Cardiac muscle cell (in vitro differentiated cells and primary cell): ENCODE measurements at regions not wholly inside any gene's neighbourhood (a gene's known extent, or its start where the extent isn't known, plus 50 kb on each side); places are given as distances from the start of the nearest gene placed in this dataset.
A peak's percentile ranks its signal among the peaks of the same experiment; 100 is the strongest.
"Not testable (repeated sequence)": the region's sequence is repeated elsewhere in the genome, so short reads cannot be mapped to it uniquely, and the experiment has no call there.

Source experiments
- DNase-seq, 2 donors: peaks; one replicate each; pipeline versions ENCODE4 v3.0.0 to v3.0.0-alpha.2; 2010 to 2017; ENCODE audit warnings: low read depth in 1 of 2, low spot score in 1 of 2
- H3K27ac ChIP-seq: fragments of 200-600 bp; sonication (generic); 2 replicates; pipeline ENCODE4 v1.5.1; 2016
- H3K27me3 ChIP-seq: fragments of 200-600 bp; sonication (generic); 2 replicates; pipeline ENCODE4 v1.6.0; 2016; ENCODE audit warnings: control low read depth
- H3K36me3 ChIP-seq: fragments of 200-600 bp; sonication (generic); 2 replicates; pipeline ENCODE4 v1.5.1; 2016; ENCODE audit warnings: control low read depth
- H3K4me1 ChIP-seq: fragments of 200-600 bp; sonication (generic); 2 replicates; pipeline ENCODE4 v1.8.1; 2017; ENCODE audit warnings: low read depth, mild to moderate bottlenecking, mixed run types
- H3K4me3 ChIP-seq: fragments of 200-600 bp; sonication (generic); 2 replicates; pipeline ENCODE4 v1.5.1; 2016; ENCODE audit warnings: mild to moderate bottlenecking
- H3K9me3 ChIP-seq: fragments of 200-600 bp; sonication (generic); 2 replicates; pipeline ENCODE4 v1.5.1; 2017; ENCODE audit warnings: low read depth, mild to moderate bottlenecking, control low read depth
- CTCF ChIP-seq: IDR thresholded peaks from 2 replicates; pipeline ENCODE4 v1.5.1; 2012; ENCODE audit warnings: low read depth, mild to moderate bottlenecking, low read length

- H3K27me3 ChIP-seq, result no peaks in the 10 kb centered on the region
- no peak overlapping the region for H3K27ac ChIP-seq
- TF ChIP-seq CTCF, result no peak
- no peaks in the 10 kb centered on the region for H3K36me3 ChIP-seq
- no peaks in the 10 kb centered on the region for H3K4me1 ChIP-seq
- H3K9me3 ChIP-seq, result no peaks in the 10 kb centered on the region
- H3K4me3 ChIP-seq, result no peak overlapping the region
- DNase-seq, result no peak
These were observed 139.0 kb upstream of the MTPN start for GRCh38 chr7:136116186-136116585.

DNA sequence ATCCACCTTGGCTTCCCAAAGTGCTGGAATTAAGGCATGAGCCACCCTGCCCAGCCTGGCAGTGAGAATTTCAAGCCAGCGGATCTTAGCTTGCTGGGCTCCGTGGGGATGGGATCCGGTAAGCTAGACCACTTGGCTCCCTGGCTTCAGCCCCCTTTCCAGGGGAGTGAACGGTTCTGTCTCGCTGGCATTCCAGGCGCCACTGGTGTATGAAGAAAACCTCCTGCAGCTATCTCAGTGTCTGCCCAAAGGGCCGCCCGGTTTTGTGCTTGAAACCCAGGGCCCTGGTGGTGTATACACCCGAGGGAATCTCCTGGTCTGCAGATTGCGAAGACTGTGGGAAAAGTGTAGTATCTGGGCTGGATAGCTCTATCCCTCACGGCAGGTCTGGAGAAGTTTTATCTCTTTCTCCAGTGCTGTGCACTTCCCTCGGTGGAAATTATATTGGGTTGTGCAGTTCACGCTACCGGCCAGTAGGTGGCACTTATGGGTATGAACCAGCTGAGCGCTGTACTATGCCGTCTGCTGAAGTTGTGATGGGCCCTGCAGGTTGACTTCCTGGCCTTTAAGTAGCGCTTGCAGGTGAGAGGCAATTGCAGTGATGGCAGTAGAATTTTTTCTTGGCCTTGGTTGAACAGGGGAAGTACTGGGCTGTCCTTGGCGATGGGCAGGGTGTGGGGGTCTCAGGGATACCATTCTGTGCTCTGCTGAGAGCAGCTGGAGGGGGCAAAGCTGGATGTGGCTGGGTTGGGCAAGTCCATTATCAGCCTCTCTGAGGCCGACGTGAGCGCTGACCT is 138.0 kb upstream of the MTPN start:
- DNase-seq, result peak; percentile 55 to 67
- TF ChIP-seq CTCF, result peak; percentile 68
- H3K4me3 ChIP-seq, result no peak overlapping the region

GRCh38 chr7:136114467-136114866 is 137.3 kb upstream of the MTPN start:
- H3K36me3 ChIP-seq, DNase-seq, H3K27ac ChIP-seq, H3K9me3 ChIP-seq, H3K4me3 ChIP-seq, H3K27me3 ChIP-seq, H3K4me1 ChIP-seq: not testable (repeated sequence)

More for the DNA sequence above, 138.0 kb upstream of the MTPN start:
- Histone ChIP-seq H3K27ac (no peak overlapping the region), H3K9me3 (no peaks in the 10 kb centered on the region), H3K4me1 (no peaks in the 10 kb centered on the region), H3K36me3 (no peaks in the 10 kb centered on the region), H3K27me3 (no peaks in the 10 kb centered on the region)

- DNase-seq, H3K4me3 ChIP-seq, H3K27me3 ChIP-seq, H3K27ac ChIP-seq, H3K4me1 ChIP-seq, H3K36me3 ChIP-seq, H3K9me3 ChIP-seq: not testable (repeated sequence)
These were observed 131.9 kb upstream of the MTPN start for GRCh38 chr7:136109037-136109436.

DNA sequence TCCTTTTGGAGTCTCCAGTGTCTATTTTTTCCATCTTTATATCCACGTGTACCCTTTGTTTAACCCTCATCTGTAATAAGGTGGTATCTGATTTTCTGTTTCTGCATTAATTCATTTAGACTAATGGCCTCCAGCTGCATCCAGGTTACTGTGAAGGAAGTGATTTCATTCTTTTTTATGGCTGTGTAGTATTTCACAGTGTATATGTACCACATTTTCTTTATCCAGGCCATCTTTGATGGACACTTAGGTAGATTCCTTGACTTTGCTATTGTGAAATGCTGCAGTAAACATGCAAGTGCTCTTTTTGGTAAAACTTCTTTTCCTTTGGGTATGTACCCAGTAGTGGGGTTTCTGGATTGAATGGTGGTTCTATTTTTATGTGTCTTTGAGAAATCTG is 128.0 kb upstream of the MTPN start:
- H3K36me3 ChIP-seq, result no peaks in the 10 kb centered on the region
- no peak for DNase-seq
- H3K4me3 ChIP-seq, result no peak overlapping the region
- no peaks in the 10 kb centered on the region for H3K9me3 ChIP-seq
- H3K27me3 ChIP-seq, result no peaks in the 10 kb centered on the region
- TF ChIP-seq CTCF, result no peak
- no peaks in the 10 kb centered on the region for H3K4me1 ChIP-seq
- H3K27ac ChIP-seq, result no peak overlapping the region

DNA sequence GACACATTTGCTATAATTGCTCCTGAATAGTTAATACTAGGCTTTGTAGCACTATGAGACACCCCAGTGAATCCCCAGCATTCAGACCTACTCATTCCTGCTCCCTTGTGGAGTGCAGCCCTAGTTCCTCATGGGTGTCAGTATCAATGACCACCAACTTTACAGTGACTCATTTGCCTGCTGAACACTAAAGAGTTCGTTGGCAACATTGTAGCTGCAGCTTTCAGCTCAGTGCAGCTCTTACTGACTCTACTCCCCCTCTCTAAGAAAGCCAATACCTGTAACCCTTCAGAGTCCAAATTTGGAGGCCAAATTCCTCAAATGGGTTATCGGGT is 127.1 kb upstream of the MTPN start:
- no peak for TF ChIP-seq CTCF
- Histone ChIP-seq H3K36me3 (no peaks in the 10 kb centered on the region), H3K4me1 (no peaks in the 10 kb centered on the region)

More for the DNA sequence above, 127.1 kb upstream of the MTPN start:
- no peaks in the 10 kb centered on the region for H3K9me3 ChIP-seq
- no peak overlapping the region for H3K27ac ChIP-seq
- H3K27me3 ChIP-seq, result no peaks in the 10 kb centered on the region
- DNase-seq, result no peak
- H3K4me3 ChIP-seq, result no peak overlapping the region
